Neural cell (in vitro differentiated cells): ENCODE measurements at regions not wholly inside any gene's neighbourhood (a gene's known extent, or its start where the extent isn't known, plus 50 kb on each side); places are given as distances from the start of the nearest gene placed in this dataset.

ENCODE experiments used
- H2AFZ ChIP-seq: fragments of 200-600, 300-800 bp; sonication (generic), shearing (Covaris generic); 2 replicates; pipeline ENCODE4 v1.6.0; 2014; ENCODE audit warnings: low read depth, mild to moderate bottlenecking, antibody characterized with exemption, low read length, moderate library complexity
- H3F3A ChIP-seq: fragments of 200-600 bp; shearing (Covaris generic); 2 replicates; pipeline ENCODE4 v1.6.1; 2016; ENCODE audit warnings: mild to moderate bottlenecking, moderate library complexity, mixed read lengths, antibody characterized with exemption, low read length; ENCODE audit not compliant: insufficient read depth, poor library complexity, severe bottlenecking
- H3K27ac ChIP-seq: fragments of 200-600, 300-800 bp; sonication (generic), shearing (Covaris generic); 2 replicates; pipeline ENCODE4 v1.5.1; 2014; ENCODE audit warnings: mild to moderate bottlenecking, low read length, moderate library complexity
- H3K27me3 ChIP-seq: fragments of 300-800, 200-600 bp; sonication (generic), shearing (Covaris generic); 2 replicates; pipeline ENCODE4 v1.6.0; 2014; ENCODE audit warnings: mild to moderate bottlenecking, low read depth, low read length, moderate library complexity; ENCODE audit not compliant: insufficient read depth
- H3K36me3 ChIP-seq: fragments of 300-800, 200-600 bp; sonication (generic), shearing (Covaris generic); 2 replicates; pipeline ENCODE4 v1.5.1; 2014; ENCODE audit warnings: mild to moderate bottlenecking, antibody characterized with exemption, low read length, moderate library complexity; ENCODE audit not compliant: insufficient read depth
- H3K4me2 ChIP-seq: fragments of 300-800, 200-600 bp; sonication (generic), shearing (Covaris generic); 2 replicates; pipeline ENCODE4 v1.6.0; 2014; ENCODE audit warnings: mild to moderate bottlenecking, low read length
- H3K4me3 ChIP-seq: fragments of 300-800, 200-600 bp; sonication (generic), shearing (Covaris generic); 2 replicates; pipeline ENCODE4 v1.5.1; 2014; ENCODE audit warnings: mild to moderate bottlenecking, low read length, moderate library complexity
- H3K79me2 ChIP-seq: fragments of 200-600 bp; shearing (Covaris generic); replicated peaks from 2 replicates; pipeline ENCODE4 v1.6.0; 2014; ENCODE audit warnings: mild to moderate bottlenecking, low read length, moderate library complexity; ENCODE audit not compliant: insufficient read depth
- H3K9ac ChIP-seq: fragments of 300-800, 200-600 bp; sonication (generic), shearing (Covaris generic); 2 replicates; pipeline ENCODE4 v1.6.1; 2016; ENCODE audit warnings: mild to moderate bottlenecking, low read length, mixed read lengths
- H3K9me2 ChIP-seq: fragments of 200-600 bp; shearing (Covaris generic); 2 replicates; pipeline ENCODE4 v1.6.1; 2016; ENCODE audit warnings: mild to moderate bottlenecking, low read length, mixed read lengths; ENCODE audit not compliant: insufficient read depth
- H3K9me3 ChIP-seq: fragments of 200-600, 300-800 bp; sonication (generic), shearing (Covaris generic); 2 replicates; pipeline ENCODE4 v1.6.1; 2016; ENCODE audit warnings: mild to moderate bottlenecking, mixed run types, low read length, moderate library complexity, mixed read lengths
- H4K20me1 ChIP-seq: fragments of 200-600 bp; shearing (Covaris generic); 2 replicates; pipeline ENCODE4 v1.6.1; 2016; ENCODE audit warnings: mild to moderate bottlenecking, mixed run types; ENCODE audit not compliant: insufficient read depth
- CTCF ChIP-seq: fragments of 450-650 bp; IDR thresholded peaks from 2 replicates; pipeline ENCODE4 v1.5.1; 2014; ENCODE audit warnings: antibody characterized with exemption, mild to moderate bottlenecking, moderate library complexity; ENCODE audit not compliant: poor library complexity, severe bottlenecking
- EP300 ChIP-seq: fragments of 450-650 bp; conservative IDR thresholded peaks from 2 replicates; pipeline ENCODE4 v1.6.1; 2014; ENCODE audit warnings: antibody characterized with exemption, mild to moderate bottlenecking, moderate library complexity; ENCODE audit not compliant: poor library complexity, severe bottlenecking
- EZH2 ChIP-seq: fragments of 200-600, 300-800 bp; shearing (Covaris generic), sonication (generic); IDR thresholded peaks from 2 replicates; pipeline ENCODE4 v1.6.1; 2014; ENCODE audit warnings: antibody characterized with exemption, low read length, borderline replicate concordance, mild to moderate bottlenecking; ENCODE audit not compliant: insufficient read depth, poor library complexity, severe bottlenecking
- MXI1 ChIP-seq: fragments of 450-650 bp; conservative IDR thresholded peaks from 2 replicates; pipeline ENCODE4 v1.6.1; 2014; ENCODE audit warnings: antibody characterized with exemption, mild to moderate bottlenecking; ENCODE audit not compliant: poor library complexity, severe bottlenecking
- POLR2AphosphoS5 ChIP-seq: IDR thresholded peaks from 2 replicates; pipeline ENCODE4 v1.6.1; 2012
- RAD21 ChIP-seq: fragments of 450-650 bp; conservative IDR thresholded peaks from 2 replicates; pipeline ENCODE4 v1.6.1; 2014; ENCODE audit warnings: antibody characterized with exemption, mild to moderate bottlenecking, moderate library complexity
- REST ChIP-seq: IDR thresholded peaks from 2 replicates; pipeline ENCODE4 v1.6.1; 2012; ENCODE audit warnings: borderline replicate concordance
- SMC3 ChIP-seq: fragments of 450-650 bp; conservative IDR thresholded peaks from 2 replicates; pipeline ENCODE4 v1.6.1; 2014; ENCODE audit warnings: antibody characterized with exemption, mild to moderate bottlenecking, moderate library complexity; ENCODE audit not compliant: poor library complexity
- TAF1 ChIP-seq: IDR thresholded peaks from 2 replicates; pipeline ENCODE4 v1.6.1; 2012; ENCODE audit warnings: low read depth

GRCh38 chr2:176446718-176447414, 177.6 kb downstream of the MTX2 start:
- no peak overlapping the region for H2AFZ ChIP-seq

DNA sequence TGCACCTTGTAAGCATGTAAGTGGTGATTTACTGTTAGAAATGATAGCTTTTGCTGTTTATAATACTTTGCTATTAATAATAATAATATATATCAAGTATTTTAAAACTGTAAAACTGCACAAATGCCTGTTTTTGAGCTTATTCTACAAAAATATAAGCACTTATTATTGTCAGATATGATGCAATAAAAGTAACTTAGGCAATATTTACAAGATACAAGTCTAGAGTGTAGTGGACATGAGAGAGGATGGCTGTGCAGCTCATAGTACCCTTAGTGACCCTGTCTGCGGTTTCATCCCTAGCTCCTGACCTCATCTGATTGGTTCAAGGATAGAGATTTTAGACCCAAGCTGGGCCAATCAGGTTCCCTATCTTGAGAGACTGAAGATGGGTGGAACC, 178.4 kb downstream of the MTX2 start:
- Histone ChIP-seq H4K20me1 (no peaks in the 10 kb centered on the region), H2AFZ (no peak overlapping the region), H3K36me3 (no peaks in the 10 kb centered on the region), H3K27ac (no peak overlapping the region), H3K9me2 (no peaks in the 10 kb centered on the region), H3K27me3 (no peaks in the 10 kb centered on the region), H3K4me2 (no peak overlapping the region), H3K9me3 (no peaks in the 10 kb centered on the region), H3F3A (no peaks in the 10 kb centered on the region), H3K79me2 (no peaks in the 10 kb centered on the region), H3K4me3 (no peak overlapping the region), H3K9ac (no peak overlapping the region)
- TF ChIP-seq CTCF, result no peak
- no peak for TF ChIP-seq REST
- TF ChIP-seq RAD21, result no peak
- no peak for TF ChIP-seq MXI1
- TF ChIP-seq SMC3, result no peak

More at GRCh38 chr2:176446718-176447414, 177.6 kb downstream of the MTX2 start:
- Histone ChIP-seq H3K9me3 (no peaks in the 10 kb centered on the region), H3K79me2 (no peaks in the 10 kb centered on the region), H3K36me3 (no peaks in the 10 kb centered on the region), H3K4me2 (no peak overlapping the region), H3K9me2 (no peaks in the 10 kb centered on the region), H3K27me3 (no peaks in the 10 kb centered on the region), H3K9ac (no peak overlapping the region), H3K27ac (no peak overlapping the region), H3K4me3 (no peak overlapping the region), H4K20me1 (no peaks in the 10 kb centered on the region), H3F3A (no peaks in the 10 kb centered on the region)
- TF ChIP-seq CTCF, result no peak
- no peak for TF ChIP-seq REST
- TF ChIP-seq POLR2AphosphoS5, result no peak
- no peak for TF ChIP-seq TAF1
- no peak for TF ChIP-seq EP300
- no peak for TF ChIP-seq EZH2
- no peak for TF ChIP-seq RAD21
- TF ChIP-seq SMC3, result no peak
- no peak for TF ChIP-seq MXI1
